Esophagus muscularis mucosa (tissue), 4 donors: ENCODE measurements at regions not wholly inside any gene's neighbourhood (a gene's known extent, or its start where the extent isn't known, plus 50 kb on each side); places are given as distances from the start of the nearest gene placed in this dataset.

Experiments
- CTCF ChIP-seq, 3 experiments: fragments of 200-600 bp in 2 of 3; fragments of 450-650 bp in 1 of 3; sonication (generic) in 2 of 3; IDR thresholded peaks; one replicate each; pipeline ENCODE4 v1.5.1; 2017 to 2019; ENCODE audit warnings: antibody characterized with exemption in 3 of 3, mild to moderate bottlenecking in 2 of 3, moderate library complexity in 1 of 3
- EP300 ChIP-seq: sonication (generic); formaldehyde crosslinking; IDR thresholded peaks from one replicate; pipeline ENCODE4 v1.6.1; 2017; ENCODE audit warnings: antibody characterized with exemption
- POLR2A ChIP-seq: fragments of 450-650 bp; IDR thresholded peaks from one replicate; pipeline ENCODE4 v1.6.1; 2017; ENCODE audit warnings: antibody characterized with exemption, moderate library complexity, mild to moderate bottlenecking, low read depth

DNA sequence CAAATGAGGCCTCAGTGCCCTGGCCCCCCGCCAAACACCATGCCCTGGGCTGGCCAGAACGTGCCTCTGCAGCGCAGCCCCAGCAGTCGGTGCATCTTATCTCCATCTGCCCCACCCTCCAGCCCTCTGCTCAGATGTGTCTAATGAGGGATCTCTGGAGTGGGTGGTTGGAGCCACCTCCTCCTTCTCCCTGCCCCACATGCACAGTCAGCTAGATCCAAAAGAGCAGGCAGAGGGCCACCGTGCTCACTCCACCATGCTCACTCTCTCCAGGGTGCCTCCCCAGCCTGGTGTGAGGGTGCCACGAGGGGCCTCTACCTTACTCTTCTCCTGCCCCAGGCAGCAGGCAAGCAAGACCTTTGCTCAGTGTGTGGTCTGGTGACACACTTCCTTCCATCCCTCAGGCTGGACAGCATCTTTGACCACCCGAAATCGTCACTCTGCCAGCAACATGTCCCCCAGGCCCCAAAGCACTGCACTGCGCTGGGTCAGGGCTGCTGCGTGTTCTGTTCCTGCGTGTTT, 266.1 kb upstream of the HDAC4 start:
- no peak for TF ChIP-seq POLR2A
- TF ChIP-seq CTCF (IDR thresholded peaks at IDR 0.05): no peak
- no peak for TF ChIP-seq EP300
